ENCODE measurements at regions not wholly inside any gene's neighbourhood (a gene's known extent, or its start where the extent isn't known, plus 50 kb on each side); places are given as distances from the start of the nearest gene placed in this dataset.

DNA sequence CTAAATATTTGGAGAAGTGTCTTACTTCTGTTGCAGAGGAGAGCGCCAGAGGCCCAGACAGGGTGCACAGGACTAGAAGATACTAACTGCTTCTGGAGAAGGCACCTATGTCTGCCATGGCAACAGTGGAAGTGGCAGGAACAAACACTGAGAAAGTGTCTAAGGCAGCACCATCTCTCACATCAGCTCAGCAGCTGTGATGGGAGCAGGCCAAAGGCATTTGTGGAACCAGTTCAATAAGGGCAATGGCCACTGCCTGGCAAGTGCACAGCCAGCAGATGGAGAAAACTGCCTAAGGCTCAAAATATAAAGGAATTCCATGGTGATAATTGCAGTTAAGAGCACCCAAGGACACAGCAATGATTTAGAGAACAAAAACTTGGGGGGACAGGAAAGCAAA is 563.0 kb upstream of the CCDC54 start:
- TF ChIP-seq, protein P1, sequence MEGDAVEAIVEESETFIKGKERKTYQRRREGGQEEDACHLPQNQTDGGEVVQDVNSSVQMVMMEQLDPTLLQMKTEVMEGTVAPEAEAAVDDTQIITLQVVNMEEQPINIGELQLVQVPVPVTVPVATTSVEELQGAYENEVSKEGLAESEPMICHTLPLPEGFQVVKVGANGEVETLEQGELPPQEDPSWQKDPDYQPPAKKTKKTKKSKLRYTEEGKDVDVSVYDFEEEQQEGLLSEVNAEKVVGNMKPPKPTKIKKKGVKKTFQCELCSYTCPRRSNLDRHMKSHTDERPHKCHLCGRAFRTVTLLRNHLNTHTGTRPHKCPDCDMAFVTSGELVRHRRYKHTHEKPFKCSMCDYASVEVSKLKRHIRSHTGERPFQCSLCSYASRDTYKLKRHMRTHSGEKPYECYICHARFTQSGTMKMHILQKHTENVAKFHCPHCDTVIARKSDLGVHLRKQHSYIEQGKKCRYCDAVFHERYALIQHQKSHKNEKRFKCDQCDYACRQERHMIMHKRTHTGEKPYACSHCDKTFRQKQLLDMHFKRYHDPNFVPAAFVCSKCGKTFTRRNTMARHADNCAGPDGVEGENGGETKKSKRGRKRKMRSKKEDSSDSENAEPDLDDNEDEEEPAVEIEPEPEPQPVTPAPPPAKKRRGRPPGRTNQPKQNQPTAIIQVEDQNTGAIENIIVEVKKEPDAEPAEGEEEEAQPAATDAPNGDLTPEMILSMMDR (IDR thresholded peaks at IDR 0.05; ENCODE audit: low read depth, low read length, missing control alignments), result no peak
- no peak for DNase-seq (ENCODE audit: extremely low read depth, low read depth)
- no peak overlapping the region for H3K4me3 ChIP-seq (replicated peaks; ENCODE audit: low read depth, low read length)

DNA sequence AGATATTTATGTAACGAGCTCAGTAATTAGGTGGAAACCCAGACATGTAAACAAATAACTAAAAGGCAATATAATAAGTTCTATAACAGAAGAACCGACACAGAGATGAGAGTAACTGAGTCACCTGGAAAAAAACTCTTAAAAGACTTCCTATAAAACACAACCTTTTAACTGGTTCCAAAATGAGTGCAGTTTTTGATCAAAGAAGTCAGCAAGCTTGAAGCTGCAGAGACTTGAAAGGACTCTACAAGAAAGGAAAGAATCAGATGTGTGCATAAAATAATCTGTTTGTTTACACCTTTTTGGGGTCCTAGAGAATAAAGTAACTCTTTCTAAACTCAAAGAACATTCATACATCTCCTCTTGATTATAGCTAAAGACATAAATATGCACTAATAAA is 560.4 kb upstream of the CCDC54 start:
- TF ChIP-seq, protein P1 (IDR thresholded peaks at IDR 0.05; ENCODE audit: low read depth, low read length, missing control alignments), result no peak
- DNase-seq (ENCODE audit: extremely low read depth, low read depth), result no peak
- H3K4me3 ChIP-seq (replicated peaks; ENCODE audit: low read depth, low read length), result no peak overlapping the region

DNA sequence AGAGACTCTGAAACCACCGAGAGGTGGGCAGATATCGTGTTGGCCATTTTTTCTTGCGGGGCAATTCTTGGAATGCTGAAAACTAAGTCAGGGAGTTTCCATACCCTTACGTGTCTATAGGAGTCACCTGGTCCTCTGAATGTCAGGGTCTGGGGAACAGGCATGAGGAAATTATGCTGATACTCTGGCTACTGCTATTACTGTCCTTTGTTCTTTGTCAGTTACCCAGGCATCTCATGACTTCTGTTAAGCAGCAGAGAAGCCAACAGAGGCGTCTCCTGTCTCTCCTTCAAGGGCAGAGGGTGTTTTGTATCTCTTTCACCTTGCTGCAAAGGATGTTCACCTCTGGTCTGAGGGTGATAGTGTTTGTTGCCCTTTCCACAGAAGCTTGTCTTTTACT is 559.5 kb upstream of the CCDC54 start:
- no peak for DNase-seq (ENCODE audit: extremely low read depth, low read depth)
- H3K4me3 ChIP-seq (replicated peaks; ENCODE audit: low read depth, low read length), result no peak overlapping the region
- TF ChIP-seq, protein P1 (IDR thresholded peaks at IDR 0.05; ENCODE audit: low read depth, low read length, missing control alignments), result no peak

- H3K4me3 ChIP-seq (replicated peaks; ENCODE audit: low read depth, low read length), result no peak overlapping the region
- DNase-seq (ENCODE audit: extremely low read depth, low read depth), result no peak
- TF ChIP-seq, protein P1 (IDR thresholded peaks at IDR 0.05; ENCODE audit: low read depth, low read length, missing control alignments), result no peak
Measured at GRCh38 chr3:106819440-106819839, 557.8 kb upstream of the CCDC54 start.

GRCh38 chr3:106820726-106821362 is 556.4 kb upstream of the CCDC54 start:
- H3K4me3 ChIP-seq (replicated peaks; ENCODE audit: low read depth, low read length), result no peak overlapping the region
- DNase-seq (ENCODE audit: extremely low read depth, low read depth), result no peak
- TF ChIP-seq, protein P1 (IDR thresholded peaks at IDR 0.05; ENCODE audit: low read depth, low read length, missing control alignments), result no peak

GRCh38 chr3:106821801-106822200 is 555.4 kb upstream of the CCDC54 start:
- H3K4me3 ChIP-seq (replicated peaks; ENCODE audit: low read depth, low read length), result no peak overlapping the region
- DNase-seq (ENCODE audit: extremely low read depth, low read depth), result no peak
- TF ChIP-seq, protein P1 (IDR thresholded peaks at IDR 0.05; ENCODE audit: low read depth, low read length, missing control alignments), result no peak

DNA sequence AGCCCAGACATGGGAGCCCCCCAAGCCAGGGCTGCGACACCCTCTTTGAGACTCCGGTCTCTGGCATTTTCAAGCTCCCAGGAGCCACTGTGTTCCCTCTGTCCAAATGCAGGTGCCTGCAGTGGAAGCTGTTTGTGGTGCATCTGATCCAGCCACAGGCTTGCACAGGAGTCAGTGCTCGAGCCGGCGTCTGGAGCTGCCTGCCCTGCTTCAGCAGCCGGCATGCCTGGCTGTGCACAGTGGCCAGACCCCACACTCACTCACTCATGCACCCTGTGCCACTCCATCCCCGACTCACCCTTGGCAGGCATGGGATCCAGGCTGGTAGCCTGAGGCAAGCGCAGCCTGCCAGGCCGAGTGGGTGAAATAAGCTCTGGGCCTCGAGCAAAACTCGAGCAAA is 555.0 kb upstream of the CCDC54 start:
- H3K4me3 ChIP-seq (replicated peaks; ENCODE audit: low read depth, low read length), result no peak overlapping the region
- TF ChIP-seq, protein P1 (IDR thresholded peaks at IDR 0.05; ENCODE audit: low read depth, low read length, missing control alignments), result no peak
- DNase-seq (ENCODE audit: extremely low read depth, low read depth), result no peak

All from HFF-Myc (cell line).